SK-N-SH (cell line): ENCODE measurements at regions not wholly inside any gene's neighbourhood (a gene's known extent, or its start where the extent isn't known, plus 50 kb on each side); places are given as distances from the start of the nearest gene placed in this dataset.

Experiments used
- CTCF ChIA-PET: fragments of 300-600, 350-600 bp; formaldehyde crosslinking; extraction: SDS; loops from one replicate; lab custom pipeline; 2021; lab: Yijun Ruan, JAX
- POLR2A ChIA-PET: fragments of 350-600 bp; sonication (Branson Sonifier 250); formaldehyde crosslinking; extraction: SDS; loops from one replicate; lab custom pipeline; 2020; ENCODE audit warnings: antibody characterized with exemption, inconsistent platforms; lab: Yijun Ruan, JAX
- DNase-seq: peaks from one replicate; pipeline ENCODE4 v3.0.0; 2012
- H2AFZ ChIP-seq: fragments of 200-600 bp; sonication (generic); 2 replicates; pipeline ENCODE4 v1.8.1; 2016; ENCODE audit warnings: antibody characterized with exemption, mild to moderate bottlenecking, low read depth
- H3F3A ChIP-seq: fragments of 200-600 bp; sonication (generic); replicated peaks from 2 replicates; pipeline ENCODE3; 2016; ENCODE audit warnings: antibody characterized with exemption, mild to moderate bottlenecking; ENCODE audit not compliant: insufficient read depth
- H3K27ac ChIP-seq, 2 experiments: fragments of 200-500 bp in 1 of 2; fragments of 200-600 bp in 1 of 2; sonication (Bioruptor generic) in 1 of 2; sonication (generic), shearing (Covaris generic) in 1 of 2; 2 replicates each; pipeline versions ENCODE4 v1.5.1 to v1.6.1; 2014 to 2016; ENCODE audit warnings: low read depth in 2 of 2, inconsistent platforms in 1 of 2, low read length in 1 of 2, mild to moderate bottlenecking in 1 of 2, mixed read lengths in 1 of 2
- H3K27me3 ChIP-seq: fragments of 200-600 bp; sonication (generic), shearing (Covaris generic); 2 replicates; pipeline ENCODE4 v1.6.1; 2016; ENCODE audit warnings: mixed run types; ENCODE audit not compliant: insufficient read depth
- H3K36me3 ChIP-seq, 2 experiments: fragments of 200-500 bp in 1 of 2; fragments of 200-600 bp in 1 of 2; sonication (Bioruptor generic) in 1 of 2; sonication (generic) in 1 of 2; replicated peaks in 1 of 2; 2 replicates each; pipeline versions ENCODE3 to v1.5.1; 2014 to 2016; ENCODE audit warnings: low read length in 1 of 2, mild to moderate bottlenecking in 1 of 2; ENCODE audit not compliant: insufficient read depth in 2 of 2, control insufficient read depth in 1 of 2
- H3K4me1 ChIP-seq, 2 experiments: fragments of 200-500 bp in 1 of 2; fragments of 200-600 bp in 1 of 2; sonication (Bioruptor generic) in 1 of 2; sonication (generic), shearing (Covaris generic) in 1 of 2; 2 replicates each; pipeline versions ENCODE4 v1.5.1 to v1.6.1; 2014 to 2016; ENCODE audit warnings: low read depth in 1 of 2, low read length in 1 of 2, mixed run types in 1 of 2; ENCODE audit not compliant: insufficient read depth in 2 of 2, control insufficient read depth in 1 of 2
- H3K4me2 ChIP-seq: fragments of 200-600 bp; sonication (generic), shearing (Covaris generic); 2 replicates; pipeline ENCODE4 v1.6.1; 2017; ENCODE audit warnings: mixed run types
- H3K4me3 ChIP-seq, 2 experiments: fragments of 200-500 bp in 1 of 2; fragments of 200-600 bp in 1 of 2; sonication (Bioruptor generic) in 1 of 2; sonication (generic), shearing (Covaris generic) in 1 of 2; 2 replicates each; pipeline versions ENCODE4 v1.5.1 to v1.8.1; 2014 to 2016; ENCODE audit warnings: low read depth in 2 of 2, inconsistent platforms in 1 of 2, low read length in 1 of 2, mild to moderate bottlenecking in 1 of 2, mixed read lengths in 1 of 2, moderate library complexity in 1 of 2
- H3K79me2 ChIP-seq: fragments of 200-600 bp; sonication (generic); 2 replicates; pipeline ENCODE4 v1.8.1; 2017; ENCODE audit warnings: mild to moderate bottlenecking; ENCODE audit not compliant: insufficient read depth
- H3K9ac ChIP-seq: fragments of 200-600 bp; sonication (generic); 2 replicates; pipeline ENCODE4 v1.6.1; 2017; ENCODE audit warnings: mixed run types
- H3K9me2 ChIP-seq: fragments of 200-600 bp; sonication (generic); 2 replicates; pipeline ENCODE4 v1.6.1; 2017; ENCODE audit warnings: mixed run types
- H3K9me3 ChIP-seq: fragments of 200-600 bp; sonication (generic); 2 replicates; pipeline ENCODE4 v1.6.1; 2017; ENCODE audit warnings: mixed run types, mild to moderate bottlenecking, moderate library complexity
- H4K20me1 ChIP-seq: fragments of 200-600 bp; sonication (generic); 2 replicates; pipeline ENCODE4 v1.6.1; 2017; ENCODE audit warnings: mild to moderate bottlenecking, mixed run types; ENCODE audit not compliant: insufficient read depth
- CHD2 ChIP-seq: fragments of 150-350 bp; IDR thresholded peaks from 2 replicates; pipeline ENCODE4 v1.6.1; 2018; ENCODE audit warnings: low read length; ENCODE audit not compliant: partially characterized antibody
- ELF1 ChIP-seq: IDR thresholded peaks from 2 replicates; pipeline ENCODE4 v1.4.0; 2012
- EP300 ChIP-seq, 2 experiments: IDR thresholded peaks; 2 replicates each; pipeline versions ENCODE4 v1.4.0 to v1.6.1; 2012; ENCODE audit warnings: borderline replicate concordance in 1 of 2, low read depth in 1 of 2, low read length in 1 of 2
- FOSL2 ChIP-seq: IDR thresholded peaks from 2 replicates; pipeline ENCODE4 v1.4.0; 2012; ENCODE audit warnings: low read depth, mild to moderate bottlenecking, moderate library complexity, borderline replicate concordance
- FOXJ3 ChIP-seq: sonication (generic); formaldehyde crosslinking; IDR thresholded peaks from 2 replicates; pipeline ENCODE4 v1.5.1; 2020; ENCODE audit warnings: mild to moderate bottlenecking, missing genetic modification reagents
- FOXM1 ChIP-seq: IDR thresholded peaks from 2 replicates; pipeline ENCODE4 v1.4.0; 2012; ENCODE audit warnings: low read depth, mild to moderate bottlenecking
- GABPA ChIP-seq: IDR thresholded peaks from 2 replicates; pipeline ENCODE4 v1.4.0; 2012; ENCODE audit warnings: low read depth, mild to moderate bottlenecking
- GATA2 ChIP-seq: sonication (generic); formaldehyde crosslinking; IDR thresholded peaks from 2 replicates; pipeline ENCODE4 v1.5.0; 2020; ENCODE audit warnings: mild to moderate bottlenecking, missing genetic modification reagents
- MEF2A ChIP-seq: IDR thresholded peaks from 2 replicates; pipeline ENCODE4 v1.4.0; 2012; ENCODE audit warnings: low read depth, borderline replicate concordance
- MXI1 ChIP-seq: IDR thresholded peaks from 2 replicates; pipeline ENCODE4 v1.6.1; 2012; ENCODE audit warnings: mild to moderate bottlenecking, low read depth, low read length, improper control_type of control experiment
- NRF1 ChIP-seq: IDR thresholded peaks from 2 replicates; pipeline ENCODE4 v1.6.1; 2012; ENCODE audit warnings: low read depth, mild to moderate bottlenecking, low read length
- RAD21 ChIP-seq: IDR thresholded peaks from 2 replicates; pipeline ENCODE4 v1.6.1; 2012; ENCODE audit warnings: mild to moderate bottlenecking, low read length
- RFX5 ChIP-seq: IDR thresholded peaks from 2 replicates; pipeline ENCODE4 v1.6.1; 2012; ENCODE audit warnings: mild to moderate bottlenecking, improper control_type of control experiment, low read length
- RXRA ChIP-seq: IDR thresholded peaks from 2 replicates; pipeline ENCODE4 v1.4.0; 2012; ENCODE audit warnings: low read depth, mild to moderate bottlenecking, borderline replicate concordance
- SIN3A ChIP-seq: IDR thresholded peaks from 2 replicates; pipeline ENCODE4 v1.6.1; 2012; ENCODE audit warnings: low read depth, mild to moderate bottlenecking, low read length, moderate library complexity, borderline replicate concordance
- TAF1 ChIP-seq: IDR thresholded peaks from 2 replicates; pipeline ENCODE4 v1.6.1; 2012; ENCODE audit warnings: low read depth, mild to moderate bottlenecking, low read length, moderate library complexity, borderline replicate concordance
- YY1 ChIP-seq: IDR thresholded peaks from 2 replicates; pipeline ENCODE4 v1.4.0; 2012; ENCODE audit warnings: low read depth, mild to moderate bottlenecking
- WGBS: methylation state at CpG from one replicate; pipeline ENCODE4 v1.1.6; 2017; ENCODE audit warnings: low lambda C conversion rate; 5-methylcytosine and 5-hydroxymethylcytosine counted together
- TF ChIP-seq, protein P1 (sequence below): fragments of 200-600 bp; sonication (generic); IDR thresholded peaks from 2 replicates; pipeline ENCODE4 v1.6.1; 2017; ENCODE audit warnings: antibody characterized with exemption, mild to moderate bottlenecking, moderate library complexity
- TF ChIP-seq, protein P2 (sequence below): IDR thresholded peaks from 2 replicates; pipeline ENCODE4 v1.4.0; 2012; ENCODE audit warnings: low read depth, borderline replicate concordance
- TF ChIP-seq, protein P3 (sequence below): IDR thresholded peaks from 2 replicates; pipeline ENCODE4 v1.6.1; 2012; ENCODE audit warnings: mild to moderate bottlenecking, low read depth, low read length, moderate library complexity
- TF ChIP-seq, protein P4 (sequence below): IDR thresholded peaks from 2 replicates; pipeline ENCODE4; 2012
- TF ChIP-seq, protein P5 (sequence below): fragments of 150-350 bp; IDR thresholded peaks from 2 replicates; pipeline ENCODE4 v1.6.1; 2017; ENCODE audit warnings: antibody characterized with exemption, low read length, low read depth, borderline replicate concordance
- TF ChIP-seq, protein P6 (sequence below): IDR thresholded peaks from 2 replicates; pipeline ENCODE4 v1.4.0; 2012; ENCODE audit warnings: low read depth

DNA sequence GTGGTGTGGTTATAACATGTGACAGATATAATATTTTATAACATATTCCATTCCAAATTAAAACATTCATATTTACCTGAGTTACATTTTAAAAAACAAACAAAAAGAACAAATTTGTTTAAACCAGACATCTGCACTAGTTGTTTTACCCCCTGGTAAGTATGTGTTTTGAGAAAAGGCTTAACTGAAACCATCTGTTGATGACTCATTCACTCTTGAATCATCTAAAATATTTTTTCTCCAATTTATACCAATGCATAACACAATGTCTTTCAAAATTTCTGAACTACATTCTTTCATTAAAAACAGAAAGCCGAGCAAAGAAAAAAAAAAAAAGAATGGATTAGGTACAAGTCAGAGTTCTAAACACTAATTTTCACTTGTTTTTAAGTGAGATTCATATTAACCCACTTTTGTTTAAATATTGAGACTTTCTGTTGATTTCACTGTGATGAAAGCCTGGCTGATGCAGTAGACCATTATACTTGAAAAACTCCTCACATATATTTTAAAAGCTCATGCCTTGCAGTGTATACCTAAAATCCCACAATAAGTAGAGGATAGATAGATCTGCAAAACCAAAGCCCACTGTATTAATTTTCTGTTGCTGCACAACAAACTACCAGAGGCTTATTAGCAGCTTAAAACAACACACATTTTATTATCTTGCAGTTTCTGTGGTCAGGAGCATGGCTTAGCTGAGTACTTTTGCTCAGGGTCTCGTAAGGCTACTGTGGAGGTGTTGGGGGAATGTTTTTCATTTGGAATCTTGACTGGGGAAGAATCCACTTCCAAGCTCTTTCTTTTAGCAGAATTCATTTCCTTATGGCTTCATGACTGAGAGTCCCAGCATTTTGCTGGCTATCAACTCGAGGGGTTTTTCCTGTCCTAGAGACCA, 221.5 kb downstream of the PCDH18 start:
- Histone ChIP-seq H3K9me2 (no peaks in the 10 kb centered on the region), H4K20me1 (no peaks in the 10 kb centered on the region), H3K4me2 (peak overlapping the region; percentile 57; the same call in 1 of the 2 replicates), H3K9me3 (no peaks in the 10 kb centered on the region), H3K36me3 (no peaks in the 10 kb centered on the region), H3K4me1 (peaks cover 5 to 31% of the 10 kb centered on the region in 2 experiments), H2AFZ (peak overlapping the region; percentile 75; the same call in 1 of the 2 replicates), H3K4me3 (no peak overlapping the region), H3K79me2 (no peaks in the 10 kb centered on the region), H3K27me3 (no peaks in the 10 kb centered on the region), H3F3A (peaks cover 44% of the 10 kb centered on the region), H3K27ac (peak overlapping the region; percentile 82 to 87), H3K9ac (peak overlapping the region; percentile 32; the same call in 1 of the 2 replicates)
- 45% methylated on average over 3 of the region's 3 CpGs for WGBS
- peak; percentile 3 for DNase-seq
- POLR2A ChIA-PET, result no interaction called here
- CTCF ChIA-PET, result no interaction called here
- TF ChIP-seq FOXJ3 (CRISPR knock-in tag) (no peak), EP300 (IDR thresholded peaks at IDR 0.05; ENCODE audit: borderline replicate concordance in 1 of 2, low read depth in 1 of 2, low read length in 1 of 2) (peak in 1 of 2 experiments; percentile 91; a peak in 2 of 4 replicates), FOSL2 (peak; percentile 98), MXI1 (no peak), RFX5 (no peak), FOXM1 (peak; percentile 56; the same call in 1 of the 2 replicates), GATA2 (CRISPR knock-in tag) (no peak), TAF1 (no peak), RAD21 (no peak), ELF1 (no peak), YY1 (no peak), NRF1 (no peak), MEF2A (peak; percentile 29; the same call in 1 of the 2 replicates), CHD2 (no peak), SIN3A (no peak), RXRA (peak; percentile 44; the same call in 1 of the 2 replicates), GABPA (no peak)
- TF ChIP-seq, protein P1, sequence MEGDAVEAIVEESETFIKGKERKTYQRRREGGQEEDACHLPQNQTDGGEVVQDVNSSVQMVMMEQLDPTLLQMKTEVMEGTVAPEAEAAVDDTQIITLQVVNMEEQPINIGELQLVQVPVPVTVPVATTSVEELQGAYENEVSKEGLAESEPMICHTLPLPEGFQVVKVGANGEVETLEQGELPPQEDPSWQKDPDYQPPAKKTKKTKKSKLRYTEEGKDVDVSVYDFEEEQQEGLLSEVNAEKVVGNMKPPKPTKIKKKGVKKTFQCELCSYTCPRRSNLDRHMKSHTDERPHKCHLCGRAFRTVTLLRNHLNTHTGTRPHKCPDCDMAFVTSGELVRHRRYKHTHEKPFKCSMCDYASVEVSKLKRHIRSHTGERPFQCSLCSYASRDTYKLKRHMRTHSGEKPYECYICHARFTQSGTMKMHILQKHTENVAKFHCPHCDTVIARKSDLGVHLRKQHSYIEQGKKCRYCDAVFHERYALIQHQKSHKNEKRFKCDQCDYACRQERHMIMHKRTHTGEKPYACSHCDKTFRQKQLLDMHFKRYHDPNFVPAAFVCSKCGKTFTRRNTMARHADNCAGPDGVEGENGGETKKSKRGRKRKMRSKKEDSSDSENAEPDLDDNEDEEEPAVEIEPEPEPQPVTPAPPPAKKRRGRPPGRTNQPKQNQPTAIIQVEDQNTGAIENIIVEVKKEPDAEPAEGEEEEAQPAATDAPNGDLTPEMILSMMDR, result no peak
- TF ChIP-seq, protein P2, sequence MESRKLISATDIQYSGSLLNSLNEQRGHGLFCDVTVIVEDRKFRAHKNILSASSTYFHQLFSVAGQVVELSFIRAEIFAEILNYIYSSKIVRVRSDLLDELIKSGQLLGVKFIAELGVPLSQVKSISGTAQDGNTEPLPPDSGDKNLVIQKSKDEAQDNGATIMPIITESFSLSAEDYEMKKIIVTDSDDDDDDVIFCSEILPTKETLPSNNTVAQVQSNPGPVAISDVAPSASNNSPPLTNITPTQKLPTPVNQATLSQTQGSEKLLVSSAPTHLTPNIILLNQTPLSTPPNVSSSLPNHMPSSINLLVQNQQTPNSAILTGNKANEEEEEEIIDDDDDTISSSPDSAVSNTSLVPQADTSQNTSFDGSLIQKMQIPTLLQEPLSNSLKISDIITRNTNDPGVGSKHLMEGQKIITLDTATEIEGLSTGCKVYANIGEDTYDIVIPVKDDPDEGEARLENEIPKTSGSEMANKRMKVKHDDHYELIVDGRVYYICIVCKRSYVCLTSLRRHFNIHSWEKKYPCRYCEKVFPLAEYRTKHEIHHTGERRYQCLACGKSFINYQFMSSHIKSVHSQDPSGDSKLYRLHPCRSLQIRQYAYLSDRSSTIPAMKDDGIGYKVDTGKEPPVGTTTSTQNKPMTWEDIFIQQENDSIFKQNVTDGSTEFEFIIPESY, result no peak
- TF ChIP-seq, protein P3, sequence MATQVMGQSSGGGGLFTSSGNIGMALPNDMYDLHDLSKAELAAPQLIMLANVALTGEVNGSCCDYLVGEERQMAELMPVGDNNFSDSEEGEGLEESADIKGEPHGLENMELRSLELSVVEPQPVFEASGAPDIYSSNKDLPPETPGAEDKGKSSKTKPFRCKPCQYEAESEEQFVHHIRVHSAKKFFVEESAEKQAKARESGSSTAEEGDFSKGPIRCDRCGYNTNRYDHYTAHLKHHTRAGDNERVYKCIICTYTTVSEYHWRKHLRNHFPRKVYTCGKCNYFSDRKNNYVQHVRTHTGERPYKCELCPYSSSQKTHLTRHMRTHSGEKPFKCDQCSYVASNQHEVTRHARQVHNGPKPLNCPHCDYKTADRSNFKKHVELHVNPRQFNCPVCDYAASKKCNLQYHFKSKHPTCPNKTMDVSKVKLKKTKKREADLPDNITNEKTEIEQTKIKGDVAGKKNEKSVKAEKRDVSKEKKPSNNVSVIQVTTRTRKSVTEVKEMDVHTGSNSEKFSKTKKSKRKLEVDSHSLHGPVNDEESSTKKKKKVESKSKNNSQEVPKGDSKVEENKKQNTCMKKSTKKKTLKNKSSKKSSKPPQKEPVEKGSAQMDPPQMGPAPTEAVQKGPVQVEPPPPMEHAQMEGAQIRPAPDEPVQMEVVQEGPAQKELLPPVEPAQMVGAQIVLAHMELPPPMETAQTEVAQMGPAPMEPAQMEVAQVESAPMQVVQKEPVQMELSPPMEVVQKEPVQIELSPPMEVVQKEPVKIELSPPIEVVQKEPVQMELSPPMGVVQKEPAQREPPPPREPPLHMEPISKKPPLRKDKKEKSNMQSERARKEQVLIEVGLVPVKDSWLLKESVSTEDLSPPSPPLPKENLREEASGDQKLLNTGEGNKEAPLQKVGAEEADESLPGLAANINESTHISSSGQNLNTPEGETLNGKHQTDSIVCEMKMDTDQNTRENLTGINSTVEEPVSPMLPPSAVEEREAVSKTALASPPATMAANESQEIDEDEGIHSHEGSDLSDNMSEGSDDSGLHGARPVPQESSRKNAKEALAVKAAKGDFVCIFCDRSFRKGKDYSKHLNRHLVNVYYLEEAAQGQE, result no peak
- TF ChIP-seq, protein P4, sequence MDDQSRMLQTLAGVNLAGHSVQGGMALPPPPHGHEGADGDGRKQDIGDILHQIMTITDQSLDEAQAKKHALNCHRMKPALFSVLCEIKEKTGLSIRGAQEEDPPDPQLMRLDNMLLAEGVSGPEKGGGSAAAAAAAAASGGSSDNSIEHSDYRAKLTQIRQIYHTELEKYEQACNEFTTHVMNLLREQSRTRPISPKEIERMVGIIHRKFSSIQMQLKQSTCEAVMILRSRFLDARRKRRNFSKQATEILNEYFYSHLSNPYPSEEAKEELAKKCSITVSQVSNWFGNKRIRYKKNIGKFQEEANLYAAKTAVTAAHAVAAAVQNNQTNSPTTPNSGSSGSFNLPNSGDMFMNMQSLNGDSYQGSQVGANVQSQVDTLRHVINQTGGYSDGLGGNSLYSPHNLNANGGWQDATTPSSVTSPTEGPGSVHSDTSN, result peak; percentile 65; the same call in 1 of the 2 replicates
- TF ChIP-seq, protein P5, sequence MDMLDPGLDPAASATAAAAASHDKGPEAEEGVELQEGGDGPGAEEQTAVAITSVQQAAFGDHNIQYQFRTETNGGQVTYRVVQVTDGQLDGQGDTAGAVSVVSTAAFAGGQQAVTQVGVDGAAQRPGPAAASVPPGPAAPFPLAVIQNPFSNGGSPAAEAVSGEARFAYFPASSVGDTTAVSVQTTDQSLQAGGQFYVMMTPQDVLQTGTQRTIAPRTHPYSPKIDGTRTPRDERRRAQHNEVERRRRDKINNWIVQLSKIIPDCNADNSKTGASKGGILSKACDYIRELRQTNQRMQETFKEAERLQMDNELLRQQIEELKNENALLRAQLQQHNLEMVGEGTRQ, result no peak
- TF ChIP-seq, protein P6, sequence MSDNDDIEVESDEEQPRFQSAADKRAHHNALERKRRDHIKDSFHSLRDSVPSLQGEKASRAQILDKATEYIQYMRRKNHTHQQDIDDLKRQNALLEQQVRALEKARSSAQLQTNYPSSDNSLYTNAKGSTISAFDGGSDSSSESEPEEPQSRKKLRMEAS, result no peak
